Effector memory CD8-positive, alpha-beta T cell (primary cell): ENCODE measurements at regions not wholly inside any gene's neighbourhood (a gene's known extent, or its start where the extent isn't known, plus 50 kb on each side); places are given as distances from the start of the nearest gene placed in this dataset.

ENCODE experiments used
- ATAC-seq: fragments of 150-1000 bp; cut with Tn5 transposase; replicated peaks from 2 replicates; pipeline ENCODE4 v1.10.0; 2021; ENCODE audit warnings: mild to moderate bottlenecking, moderate library complexity
- DNase-seq, 3 experiments: peaks; one replicate each; pipeline ENCODE4 v3.0.0; 2021
- H3K27ac Mint-ChIP-seq, 2 donors: one replicate each; pipeline ENCODE4 v1.8.0; 2022; ENCODE audit warnings: mild to moderate bottlenecking in 2 of 2, mixed read lengths in 2 of 2, moderate library complexity in 2 of 2
- H3K27me3 Mint-ChIP-seq, 2 donors: one replicate each; pipeline ENCODE4 v1.8.0; 2022; ENCODE audit warnings: mixed read lengths in 2 of 2
- H3K36me3 Mint-ChIP-seq: one replicate; pipeline ENCODE4 v1.8.0; 2022; ENCODE audit warnings: mild to moderate bottlenecking, moderate library complexity, mixed read lengths; ENCODE audit not compliant: insufficient read depth
- H3K4me1 Mint-ChIP-seq, 2 donors: one replicate each; pipeline ENCODE4 v1.8.0; 2022; ENCODE audit warnings: low read depth in 2 of 2, mixed read lengths in 2 of 2
- H3K4me3 Mint-ChIP-seq, 2 donors: one replicate each; pipeline ENCODE4 v1.8.0; 2022; ENCODE audit warnings: mild to moderate bottlenecking in 2 of 2, mixed read lengths in 2 of 2, moderate library complexity in 2 of 2
- H3K9me3 Mint-ChIP-seq, 2 donors: one replicate each; pipeline ENCODE4 v1.8.0; 2022; ENCODE audit warnings: mixed read lengths in 2 of 2

- H3K36me3 Mint-ChIP-seq: no peaks in the 10 kb centered on the region
- H3K9me3 Mint-ChIP-seq: no peaks in the 10 kb centered on the region
- H3K27ac Mint-ChIP-seq: peak overlapping the region in 1 of 2 donors; percentile 76
- H3K4me3 Mint-ChIP-seq: no peak overlapping the region
- H3K4me1 Mint-ChIP-seq: peaks cover 10 to 18% of the 10 kb centered on the region in 2 donors
- peak; percentile 88 for ATAC-seq
- peak; percentile 33 to 44 (median 34) for DNase-seq
- peaks cover 0 to 7% of the 10 kb centered on the region in 2 donors for H3K27me3 Mint-ChIP-seq
These were observed 53.2 kb upstream of the ARG1 start for GRCh38 chr6:131519670-131520436.
